Endothelial cell of umbilical vein (primary cell): ENCODE measurements at regions not wholly inside any gene's neighbourhood (a gene's known extent, or its start where the extent isn't known, plus 50 kb on each side); places are given as distances from the start of the nearest gene placed in this dataset.

Experiments used
- BruUV-seq: library from RNA; stranded (reverse); fragments of 400-500 nt; replicated peaks from 2 replicates; lab custom pipeline; 2021; lab: Mats Ljungman, UMichigan
- CTCF ChIA-PET: fragments of 300-600, 350-600 bp; sonication (Branson Sonifier 250); formaldehyde crosslinking; loops from one replicate; lab custom pipeline; 2021; ENCODE audit warnings: antibody characterized with exemption, inconsistent platforms; lab: Charles Lee
- POLR2A ChIA-PET: fragments of 300-600, 350-600 bp; sonication (Branson Sonifier 250); formaldehyde crosslinking; loops from one replicate; lab custom pipeline; 2021; ENCODE audit warnings: antibody characterized with exemption, inconsistent platforms; lab: Charles Lee
- DNase-seq: peaks from one replicate; pipeline ENCODE4 v3.0.0-alpha.2; 2011; ENCODE audit warnings: low read depth, low spot score
- FAIRE-seq: peaks from 2 replicates; lab custom pipeline; 2011; peaks lifted over from hg19 to GRCh38; lab: Jason Lieb, UNC
- H2AFZ ChIP-seq: 2 replicates; pipeline ENCODE4 v1.6.0; 2012; ENCODE audit warnings: low read depth, low read length, control low read depth, inconsistent platforms
- H3K27ac ChIP-seq: 2 replicates; pipeline ENCODE4 v1.5.1; 2011; ENCODE audit warnings: low read depth, mild to moderate bottlenecking, control low read depth, low read length, moderate library complexity; ENCODE audit not compliant: insufficient read depth
- H3K27me3 ChIP-seq, 2 experiments: 2 replicates each; pipeline versions ENCODE4 v1.6.0 to v1.6.1; 2011; ENCODE audit warnings: low read length in 2 of 2, mixed read lengths in 1 of 2; ENCODE audit not compliant: control insufficient read depth in 2 of 2, insufficient read depth in 2 of 2
- H3K36me3 ChIP-seq, 2 experiments: 2 replicates in 1 of 2; 3 replicates in 1 of 2; pipeline ENCODE4 v1.5.1; 2011; ENCODE audit warnings: low read length in 2 of 2, mild to moderate bottlenecking in 1 of 2, moderate library complexity in 1 of 2; ENCODE audit not compliant: control insufficient read depth in 2 of 2, insufficient read depth in 2 of 2; ENCODE audit errors: extremely low read depth in 1 of 2
- H3K4me1 ChIP-seq: 3 replicates; pipeline ENCODE4 v1.5.1; 2011; ENCODE audit warnings: mild to moderate bottlenecking, low read length; ENCODE audit not compliant: control insufficient read depth, insufficient read depth; ENCODE audit errors: extremely low read depth
- H3K4me2 ChIP-seq: 2 replicates; pipeline ENCODE4 v1.6.1; 2011; ENCODE audit warnings: low read length, control low read depth, mixed read lengths; ENCODE audit not compliant: insufficient read depth
- H3K4me3 ChIP-seq, 3 experiments: fragments of 200-600 bp in 1 of 3; sonication (generic), shearing (Covaris generic) in 1 of 3; replicated peaks in 1 of 3; 2 replicates each; pipeline ENCODE4 v1.5.1; 2011 to 2016; ENCODE audit warnings: control low read depth in 3 of 3, low read length in 3 of 3, mild to moderate bottlenecking in 2 of 3, inconsistent platforms in 1 of 3, low read depth in 1 of 3, moderate library complexity in 1 of 3; ENCODE audit not compliant: insufficient read depth in 1 of 3
- H3K79me2 ChIP-seq: 2 replicates; pipeline ENCODE4 v1.6.0; 2012; ENCODE audit warnings: low read length, inconsistent platforms; ENCODE audit not compliant: control insufficient read depth, insufficient read depth
- H3K9ac ChIP-seq: replicated peaks from 2 replicates; pipeline ENCODE3; 2011; ENCODE audit warnings: low read length, control low read depth; ENCODE audit not compliant: insufficient read depth; ENCODE audit errors: extremely low read depth
- H3K9me1 ChIP-seq: replicated peaks from 3 replicates; pipeline ENCODE4 v1.6.0; 2011; ENCODE audit warnings: mild to moderate bottlenecking, low read length; ENCODE audit not compliant: control insufficient read depth, insufficient read depth; ENCODE audit errors: extremely low read depth
- H3K9me3 ChIP-seq: replicated peaks from 2 replicates; pipeline ENCODE4 v1.5.1; 2012; ENCODE audit warnings: low read length, inconsistent platforms; ENCODE audit not compliant: control insufficient read depth, insufficient read depth
- H4K20me1 ChIP-seq: replicated peaks from 2 replicates; pipeline ENCODE3; 2011; ENCODE audit warnings: mild to moderate bottlenecking, low read length; ENCODE audit not compliant: control insufficient read depth, insufficient read depth; ENCODE audit errors: extremely low read depth
- CTCF ChIP-seq, 2 donors: IDR thresholded peaks; 1 replicate in 1 of 2; 2 replicates in 1 of 2; pipeline ENCODE4 v1.5.1; 2011; ENCODE audit warnings: low read length in 2 of 2, mild to moderate bottlenecking in 2 of 2, moderate library complexity in 2 of 2, control low read depth in 1 of 2, inconsistent platforms in 1 of 2, low read depth in 1 of 2; ENCODE audit not compliant: insufficient read depth in 1 of 2; ENCODE audit errors: extremely low read depth in 1 of 2
- EZH2 ChIP-seq: IDR thresholded peaks from 2 replicates; pipeline ENCODE4 v1.6.1; 2012; ENCODE audit warnings: borderline replicate concordance, low read depth, mild to moderate bottlenecking, moderate library complexity, low read length, inconsistent platforms; ENCODE audit not compliant: severe bottlenecking
- FOS ChIP-seq: IDR thresholded peaks from 2 replicates; pipeline ENCODE4 v1.6.1; 2011; ENCODE audit warnings: mild to moderate bottlenecking, low read length, moderate library complexity, borderline replicate concordance; ENCODE audit not compliant: insufficient read depth
- GATA2 ChIP-seq: IDR thresholded peaks from 2 replicates; pipeline ENCODE4 v1.7.0; 2011; ENCODE audit warnings: low read depth, mild to moderate bottlenecking, moderate library complexity, mixed read lengths, low read length; ENCODE audit not compliant: insufficient read length, insufficient read depth
- JUN ChIP-seq: IDR thresholded peaks from 2 replicates; pipeline ENCODE4 v1.6.1; 2011; ENCODE audit warnings: borderline replicate concordance, low read depth; ENCODE audit not compliant: insufficient read length, insufficient read depth
- MAX ChIP-seq: IDR thresholded peaks from 2 replicates; pipeline ENCODE4 v1.6.1; 2011; ENCODE audit not compliant: insufficient read depth, insufficient read length
- MYC ChIP-seq: IDR thresholded peaks from one replicate; pipeline ENCODE4 v1.6.1; 2011; ENCODE audit warnings: mild to moderate bottlenecking, low read depth, low read length
- POLR2A ChIP-seq: IDR thresholded peaks from 2 replicates; pipeline ENCODE4 v1.6.1; 2012; ENCODE audit warnings: low read depth, mild to moderate bottlenecking, control low read depth, low read length
- POLR2AphosphoS5 ChIP-seq: IDR thresholded peaks from 2 replicates; pipeline ENCODE4 v1.6.1; 2012; ENCODE audit warnings: low read depth, mild to moderate bottlenecking, control low read depth, low read length, moderate library complexity; ENCODE audit not compliant: insufficient read depth
- dilution Hi-C: fragments of 300-500 bp; cut with MboI; formaldehyde crosslinking; loops from one replicate; pipeline ENCODE4 v1.15.0; 2019; ENCODE audit warnings: low sequenced_read_pairs; ENCODE audit not compliant: extremely low pct_ligation_motif_present
- intact Hi-C: fragments of 100-400 bp; cut with micrococcal nuclease; formaldehyde crosslinking; loops from one replicate; pipeline ENCODE4 v1.10.0; 2022

DNA sequence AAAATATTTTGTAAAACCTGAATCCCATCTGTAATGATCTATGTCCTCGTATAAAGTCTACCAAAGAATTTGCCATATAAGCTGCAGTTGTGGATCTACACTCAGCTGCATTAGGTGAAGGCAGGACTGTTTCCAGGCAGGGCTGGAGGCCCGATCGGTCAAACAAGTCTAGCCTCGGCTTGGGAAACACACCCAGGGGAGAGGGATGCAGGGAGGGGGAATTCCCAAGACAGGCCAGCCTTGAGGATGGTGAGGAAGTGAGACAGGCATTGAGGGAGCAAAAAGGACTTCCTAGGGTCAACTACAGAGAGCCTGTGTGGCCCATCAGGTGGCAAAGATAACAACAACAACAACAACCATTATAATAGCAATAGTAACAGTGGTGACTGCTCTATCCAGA is 174.1 kb upstream of the FSTL4 start:
- no peak for TF ChIP-seq MYC
- no peak for TF ChIP-seq POLR2A
- TF ChIP-seq JUN: no peak
- no peak for TF ChIP-seq GATA2
- no peak for TF ChIP-seq CTCF (IDR thresholded peaks at IDR 0.05; ENCODE audit: extremely low read depth in 1 of 2, insufficient read depth in 1 of 2, low read depth in 1 of 2, low read length in 2 of 2)
- TF ChIP-seq EZH2: no peak
- TF ChIP-seq POLR2AphosphoS5: no peak
- no peak for TF ChIP-seq FOS
- TF ChIP-seq MAX: no peak
- Histone ChIP-seq H3K9ac (no peak overlapping the region), H4K20me1 (no peaks in the 10 kb centered on the region), H3K4me3 (no peak overlapping the region), H3K9me3 (no peaks in the 10 kb centered on the region), H2AFZ (no peak overlapping the region), H3K4me1 (no peaks in the 10 kb centered on the region), H3K27me3 (peaks cover 0 to 2% of the 10 kb centered on the region in 2 experiments), H3K79me2 (no peaks in the 10 kb centered on the region), H3K9me1 (no peaks in the 10 kb centered on the region), H3K27ac (no peak overlapping the region), H3K36me3 (no peaks in the 10 kb centered on the region), H3K4me2 (no peak overlapping the region)
- DNase-seq: no peak
- dilution Hi-C loops (no loop called here), intact Hi-C loops (no loop called here)
- ChIA-PET POLR2A (no interaction called here), CTCF (no interaction called here)
- FAIRE-seq: no peak
- no TSS peak for BruUV-seq
